ENCODE measurements at regions not wholly inside any gene's neighbourhood (a gene's known extent, or its start where the extent isn't known, plus 50 kb on each side); places are given as distances from the start of the nearest gene placed in this dataset.

DNA sequence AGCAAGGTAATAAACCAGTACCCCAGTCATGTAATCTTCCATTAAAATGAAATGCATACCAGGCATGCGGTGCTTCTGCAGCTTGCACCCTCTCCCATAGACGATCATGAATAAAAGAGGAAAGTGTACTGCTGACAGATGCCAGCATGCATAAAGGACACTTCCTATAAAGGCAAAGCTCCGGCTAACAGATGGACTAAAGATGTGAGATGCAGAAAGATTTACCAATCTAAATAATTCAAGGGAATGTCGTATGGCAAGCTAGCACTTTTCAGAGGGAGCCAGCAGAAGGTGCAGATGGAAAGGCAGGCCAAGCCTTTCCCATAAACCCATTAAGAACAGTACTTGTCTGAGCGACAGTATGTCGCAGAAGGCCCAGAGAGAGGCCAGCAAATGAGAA, 542.0 kb downstream of the NUF2 start (continued):
- TF ChIP-seq, protein P1, sequence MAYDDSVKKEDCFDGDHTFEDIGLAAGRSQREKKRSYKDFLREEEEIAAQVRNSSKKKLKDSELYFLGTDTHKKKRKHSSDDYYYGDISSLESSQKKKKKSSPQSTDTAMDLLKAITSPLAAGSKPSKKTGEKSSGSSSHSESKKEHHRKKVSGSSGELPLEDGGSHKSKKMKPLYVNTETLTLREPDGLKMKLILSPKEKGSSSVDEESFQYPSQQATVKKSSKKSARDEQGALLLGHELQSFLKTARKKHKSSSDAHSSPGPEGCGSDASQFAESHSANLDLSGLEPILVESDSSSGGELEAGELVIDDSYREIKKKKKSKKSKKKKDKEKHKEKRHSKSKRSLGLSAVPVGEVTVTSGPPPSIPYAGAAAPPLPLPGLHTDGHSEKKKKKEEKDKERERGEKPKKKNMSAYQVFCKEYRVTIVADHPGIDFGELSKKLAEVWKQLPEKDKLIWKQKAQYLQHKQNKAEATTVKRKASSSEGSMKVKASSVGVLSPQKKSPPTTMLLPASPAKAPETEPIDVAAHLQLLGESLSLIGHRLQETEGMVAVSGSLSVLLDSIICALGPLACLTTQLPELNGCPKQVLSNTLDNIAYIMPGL (CRISPR knock-in tag; IDR thresholded peaks at IDR 0.05), result no peak

DNA sequence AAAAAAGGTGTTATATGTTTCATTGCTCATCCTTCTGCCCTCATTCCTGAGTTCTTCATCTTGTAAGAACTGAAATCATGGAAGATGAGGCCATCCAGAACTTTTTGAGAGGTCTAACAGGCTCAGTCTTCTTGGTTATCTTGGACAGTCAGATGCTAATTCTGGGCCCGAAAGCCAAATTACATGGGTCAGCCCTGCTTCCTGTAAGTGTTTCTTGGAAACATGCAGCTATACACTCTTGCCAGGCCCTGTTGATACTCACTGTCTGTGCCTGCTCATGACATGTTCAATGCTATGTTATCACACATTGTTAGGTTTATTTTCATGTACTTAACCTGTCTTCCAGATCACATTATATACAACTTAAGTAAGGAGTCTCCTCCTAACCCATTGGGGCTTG, 542.5 kb downstream of the NUF2 start:
- TF ChIP-seq, protein P2, sequence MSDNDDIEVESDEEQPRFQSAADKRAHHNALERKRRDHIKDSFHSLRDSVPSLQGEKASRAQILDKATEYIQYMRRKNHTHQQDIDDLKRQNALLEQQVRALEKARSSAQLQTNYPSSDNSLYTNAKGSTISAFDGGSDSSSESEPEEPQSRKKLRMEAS (CRISPR knock-in tag; IDR thresholded peaks at IDR 0.05), result no peak
- TF ChIP-seq, protein P1 (CRISPR knock-in tag; IDR thresholded peaks at IDR 0.05), result no peak
- TF ChIP-seq NFYB (CRISPR knock-in tag; conservative IDR thresholded peaks at IDR 0.05; ENCODE audit: low read depth) (no peak), TCF7 (CRISPR knock-in tag; IDR thresholded peaks at IDR 0.05; ENCODE audit: low read depth) (no peak)
- ChIA-PET POLR2A (no interaction called here), CTCF (interaction anchor here (1.3 kb wide), 1 partner anchor 10 kb away, joined by 3 read pairs; no protein-coding TSS in a partner anchor)
- no peak overlapping the region for H3K4me3 Mint-ChIP-seq
- peaks cover 6% of the 10 kb centered on the region for H3K36me3 Mint-ChIP-seq
- peaks cover 18% of the 10 kb centered on the region for H3K9me3 Mint-ChIP-seq
- H3K27me3 Mint-ChIP-seq (ENCODE audit: low read depth), result no peaks in the 10 kb centered on the region
- peaks cover 8% of the 10 kb centered on the region; the same call in 1 of the 2 replicates for H3K4me1 Mint-ChIP-seq
- ATAC-seq, result no peak
- no peak overlapping the region for H3K27ac Mint-ChIP-seq
- no peak for DNase-seq (ENCODE audit: low spot score)

DNA sequence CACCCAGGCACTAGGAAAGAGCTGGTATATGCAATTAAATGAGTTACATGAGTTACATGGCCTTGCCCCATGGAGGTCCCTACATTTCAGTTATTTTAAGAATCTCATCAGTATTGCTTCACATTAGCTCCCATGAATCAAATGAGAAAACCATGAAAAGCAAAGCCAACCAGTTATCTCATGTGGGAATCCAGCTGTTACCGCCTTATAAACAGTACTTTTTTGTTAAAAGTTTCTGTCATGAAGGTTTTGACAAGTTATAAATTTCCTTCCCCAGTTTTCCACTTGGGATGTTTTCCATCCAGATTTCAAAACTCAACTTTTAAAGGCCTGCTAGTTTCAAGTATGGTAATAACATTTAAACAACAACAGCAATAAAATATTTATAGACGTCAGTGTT, 544.8 kb downstream of the NUF2 start:
- no peak overlapping the region for H3K27ac Mint-ChIP-seq
- H3K9me3 Mint-ChIP-seq, result peaks cover 24% of the 10 kb centered on the region
- ATAC-seq (no peak), DNase-seq (ENCODE audit: low spot score) (no peak)
- ChIA-PET CTCF (interaction anchor here (1.1 kb wide), 1 partner anchor 10 kb away, joined by 3 read pairs; no protein-coding TSS in a partner anchor), POLR2A (no interaction called here)
- H3K27me3 Mint-ChIP-seq (ENCODE audit: low read depth), result no peaks in the 10 kb centered on the region
- peaks cover 8% of the 10 kb centered on the region; the same call in 1 of the 2 replicates for H3K4me1 Mint-ChIP-seq
- no peak overlapping the region for H3K4me3 Mint-ChIP-seq
- peaks cover 6% of the 10 kb centered on the region for H3K36me3 Mint-ChIP-seq
- TF ChIP-seq, protein P3, sequence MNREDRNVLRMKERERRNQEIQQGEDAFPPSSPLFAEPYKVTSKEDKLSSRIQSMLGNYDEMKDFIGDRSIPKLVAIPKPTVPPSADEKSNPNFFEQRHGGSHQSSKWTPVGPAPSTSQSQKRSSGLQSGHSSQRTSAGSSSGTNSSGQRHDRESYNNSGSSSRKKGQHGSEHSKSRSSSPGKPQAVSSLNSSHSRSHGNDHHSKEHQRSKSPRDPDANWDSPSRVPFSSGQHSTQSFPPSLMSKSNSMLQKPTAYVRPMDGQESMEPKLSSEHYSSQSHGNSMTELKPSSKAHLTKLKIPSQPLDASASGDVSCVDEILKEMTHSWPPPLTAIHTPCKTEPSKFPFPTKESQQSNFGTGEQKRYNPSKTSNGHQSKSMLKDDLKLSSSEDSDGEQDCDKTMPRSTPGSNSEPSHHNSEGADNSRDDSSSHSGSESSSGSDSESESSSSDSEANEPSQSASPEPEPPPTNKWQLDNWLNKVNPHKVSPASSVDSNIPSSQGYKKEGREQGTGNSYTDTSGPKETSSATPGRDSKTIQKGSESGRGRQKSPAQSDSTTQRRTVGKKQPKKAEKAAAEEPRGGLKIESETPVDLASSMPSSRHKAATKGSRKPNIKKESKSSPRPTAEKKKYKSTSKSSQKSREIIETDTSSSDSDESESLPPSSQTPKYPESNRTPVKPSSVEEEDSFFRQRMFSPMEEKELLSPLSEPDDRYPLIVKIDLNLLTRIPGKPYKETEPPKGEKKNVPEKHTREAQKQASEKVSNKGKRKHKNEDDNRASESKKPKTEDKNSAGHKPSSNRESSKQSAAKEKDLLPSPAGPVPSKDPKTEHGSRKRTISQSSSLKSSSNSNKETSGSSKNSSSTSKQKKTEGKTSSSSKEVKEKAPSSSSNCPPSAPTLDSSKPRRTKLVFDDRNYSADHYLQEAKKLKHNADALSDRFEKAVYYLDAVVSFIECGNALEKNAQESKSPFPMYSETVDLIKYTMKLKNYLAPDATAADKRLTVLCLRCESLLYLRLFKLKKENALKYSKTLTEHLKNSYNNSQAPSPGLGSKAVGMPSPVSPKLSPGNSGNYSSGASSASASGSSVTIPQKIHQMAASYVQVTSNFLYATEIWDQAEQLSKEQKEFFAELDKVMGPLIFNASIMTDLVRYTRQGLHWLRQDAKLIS (CRISPR knock-in tag; IDR thresholded peaks at IDR 0.05; ENCODE audit: borderline replicate concordance), result no peak
- no peak for TF ChIP-seq JAZF1 (CRISPR knock-in tag; IDR thresholded peaks at IDR 0.05)
- no peak for TF ChIP-seq EMX1 (CRISPR knock-in tag; IDR thresholded peaks at IDR 0.05)
- TF ChIP-seq SMAD3 (CRISPR knock-in tag; IDR thresholded peaks at IDR 0.05; ENCODE audit: borderline replicate concordance), result no peak
- TF ChIP-seq, protein P4, sequence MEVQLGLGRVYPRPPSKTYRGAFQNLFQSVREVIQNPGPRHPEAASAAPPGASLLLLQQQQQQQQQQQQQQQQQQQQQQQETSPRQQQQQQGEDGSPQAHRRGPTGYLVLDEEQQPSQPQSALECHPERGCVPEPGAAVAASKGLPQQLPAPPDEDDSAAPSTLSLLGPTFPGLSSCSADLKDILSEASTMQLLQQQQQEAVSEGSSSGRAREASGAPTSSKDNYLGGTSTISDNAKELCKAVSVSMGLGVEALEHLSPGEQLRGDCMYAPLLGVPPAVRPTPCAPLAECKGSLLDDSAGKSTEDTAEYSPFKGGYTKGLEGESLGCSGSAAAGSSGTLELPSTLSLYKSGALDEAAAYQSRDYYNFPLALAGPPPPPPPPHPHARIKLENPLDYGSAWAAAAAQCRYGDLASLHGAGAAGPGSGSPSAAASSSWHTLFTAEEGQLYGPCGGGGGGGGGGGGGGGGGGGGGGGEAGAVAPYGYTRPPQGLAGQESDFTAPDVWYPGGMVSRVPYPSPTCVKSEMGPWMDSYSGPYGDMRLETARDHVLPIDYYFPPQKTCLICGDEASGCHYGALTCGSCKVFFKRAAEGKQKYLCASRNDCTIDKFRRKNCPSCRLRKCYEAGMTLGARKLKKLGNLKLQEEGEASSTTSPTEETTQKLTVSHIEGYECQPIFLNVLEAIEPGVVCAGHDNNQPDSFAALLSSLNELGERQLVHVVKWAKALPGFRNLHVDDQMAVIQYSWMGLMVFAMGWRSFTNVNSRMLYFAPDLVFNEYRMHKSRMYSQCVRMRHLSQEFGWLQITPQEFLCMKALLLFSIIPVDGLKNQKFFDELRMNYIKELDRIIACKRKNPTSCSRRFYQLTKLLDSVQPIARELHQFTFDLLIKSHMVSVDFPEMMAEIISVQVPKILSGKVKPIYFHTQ (CRISPR knock-in tag; IDR thresholded peaks at IDR 0.05), result no peak
- TF ChIP-seq CREB1 (CRISPR knock-in tag; IDR thresholded peaks at IDR 0.05), result no peak
- TF ChIP-seq ZNF219 (CRISPR knock-in tag; IDR thresholded peaks at IDR 0.05; ENCODE audit: borderline replicate concordance), result no peak
- TF ChIP-seq, protein P5, sequence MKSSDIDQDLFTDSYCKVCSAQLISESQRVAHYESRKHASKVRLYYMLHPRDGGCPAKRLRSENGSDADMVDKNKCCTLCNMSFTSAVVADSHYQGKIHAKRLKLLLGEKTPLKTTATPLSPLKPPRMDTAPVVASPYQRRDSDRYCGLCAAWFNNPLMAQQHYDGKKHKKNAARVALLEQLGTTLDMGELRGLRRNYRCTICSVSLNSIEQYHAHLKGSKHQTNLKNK (CRISPR knock-in tag; IDR thresholded peaks at IDR 0.05), result no peak
- no peak for TF ChIP-seq NFATC4 (CRISPR knock-in tag; IDR thresholded peaks at IDR 0.05)
- no peak for TF ChIP-seq ESRRA (CRISPR knock-in tag; IDR thresholded peaks at IDR 0.05; ENCODE audit: borderline replicate concordance)
- TF ChIP-seq, protein P1 (CRISPR knock-in tag; IDR thresholded peaks at IDR 0.05), result no peak
- no peak for TF ChIP-seq ZNF138 (CRISPR knock-in tag; conservative IDR thresholded peaks at IDR 0.05)
- no peak for TF ChIP-seq TEAD4 (CRISPR knock-in tag; IDR thresholded peaks at IDR 0.05)
- no peak for TF ChIP-seq NR1H2 (CRISPR knock-in tag; IDR thresholded peaks at IDR 0.05)
- TF ChIP-seq, protein P6, sequence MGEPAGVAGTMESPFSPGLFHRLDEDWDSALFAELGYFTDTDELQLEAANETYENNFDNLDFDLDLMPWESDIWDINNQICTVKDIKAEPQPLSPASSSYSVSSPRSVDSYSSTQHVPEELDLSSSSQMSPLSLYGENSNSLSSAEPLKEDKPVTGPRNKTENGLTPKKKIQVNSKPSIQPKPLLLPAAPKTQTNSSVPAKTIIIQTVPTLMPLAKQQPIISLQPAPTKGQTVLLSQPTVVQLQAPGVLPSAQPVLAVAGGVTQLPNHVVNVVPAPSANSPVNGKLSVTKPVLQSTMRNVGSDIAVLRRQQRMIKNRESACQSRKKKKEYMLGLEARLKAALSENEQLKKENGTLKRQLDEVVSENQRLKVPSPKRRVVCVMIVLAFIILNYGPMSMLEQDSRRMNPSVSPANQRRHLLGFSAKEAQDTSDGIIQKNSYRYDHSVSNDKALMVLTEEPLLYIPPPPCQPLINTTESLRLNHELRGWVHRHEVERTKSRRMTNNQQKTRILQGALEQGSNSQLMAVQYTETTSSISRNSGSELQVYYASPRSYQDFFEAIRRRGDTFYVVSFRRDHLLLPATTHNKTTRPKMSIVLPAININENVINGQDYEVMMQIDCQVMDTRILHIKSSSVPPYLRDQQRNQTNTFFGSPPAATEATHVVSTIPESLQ (CRISPR knock-in tag; IDR thresholded peaks at IDR 0.05), result no peak

All from WTC11 (cell line).